Jurkat, Clone E6-1 (cell line): ENCODE measurements at regions not wholly inside any gene's neighbourhood (a gene's known extent, or its start where the extent isn't known, plus 50 kb on each side); places are given as distances from the start of the nearest gene placed in this dataset.

Experiments
- DNase-seq: peaks from one replicate; pipeline ENCODE4 v3.0.0-alpha.2; 2011; ENCODE audit warnings: low read depth, low spot score
- H3K4me3 ChIP-seq: 2 replicates; pipeline ENCODE4 v1.5.1; 2011; ENCODE audit warnings: mild to moderate bottlenecking, low read length, control low read depth, moderate library complexity

DNA sequence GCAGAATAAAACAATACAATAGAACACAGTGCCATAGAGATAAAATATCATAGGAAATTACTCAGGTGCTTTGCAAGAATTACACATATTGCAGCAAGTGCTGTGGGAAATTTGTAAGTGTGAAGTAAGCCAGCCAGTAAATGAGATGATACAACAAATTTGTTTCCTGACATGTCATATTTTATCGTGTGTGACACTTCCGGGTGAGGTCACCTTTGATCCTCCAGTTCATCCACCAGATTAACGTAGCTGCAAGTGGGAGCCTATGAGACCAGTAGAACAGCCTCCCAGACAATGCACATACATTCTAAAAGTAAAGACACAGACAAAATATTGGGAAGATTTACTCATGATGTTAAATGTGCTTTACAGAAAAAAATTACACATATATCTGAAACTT lies 72.2 kb downstream of the PRDM9 start:
- no peak for DNase-seq
- H3K4me3 ChIP-seq, result no peak overlapping the region

DNA sequence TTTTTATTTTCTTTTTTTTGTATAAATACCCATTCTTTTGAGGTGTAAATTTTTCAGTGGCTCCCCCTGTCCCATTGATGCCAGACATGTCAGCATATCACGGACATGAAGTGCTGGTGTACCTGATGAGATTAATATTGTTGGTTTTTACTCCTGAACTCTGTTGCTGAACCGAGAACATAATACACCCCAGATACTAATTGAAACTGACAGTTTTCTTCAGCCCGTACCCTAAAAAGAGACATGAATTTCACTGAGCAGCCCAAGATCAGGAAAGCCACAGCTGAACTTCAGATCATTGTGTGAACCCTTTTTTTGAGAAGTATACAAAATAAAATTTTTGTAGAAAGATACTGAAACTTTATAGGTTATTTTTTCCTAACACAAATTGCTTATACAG lies 75.7 kb downstream of the PRDM9 start:
- DNase-seq, result no peak
- no peak overlapping the region for H3K4me3 ChIP-seq

DNA sequence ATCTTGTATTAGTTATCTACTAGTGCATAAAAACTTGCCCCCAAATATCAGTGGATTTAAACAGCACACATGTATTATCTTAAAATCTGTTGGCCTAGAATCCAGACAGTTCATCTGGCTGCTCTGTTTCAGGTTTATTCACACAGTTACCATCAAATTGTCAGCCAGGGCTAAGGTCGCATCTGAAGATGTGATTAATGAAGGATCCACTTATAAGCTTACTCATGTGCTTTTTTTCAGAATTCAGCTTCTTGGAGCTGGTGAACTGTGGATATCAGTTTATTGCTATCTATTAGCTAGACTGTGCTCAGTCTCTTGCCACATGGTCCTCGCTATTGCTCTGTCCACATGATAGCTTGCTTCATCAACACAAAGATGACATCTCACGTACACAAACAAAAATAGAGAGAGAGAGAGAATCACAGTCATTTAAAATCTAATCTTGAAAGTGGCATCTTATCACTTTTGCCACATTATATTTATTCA lies 81.5 kb downstream of the PRDM9 start:
- H3K4me3 ChIP-seq, result no peak overlapping the region

DNA sequence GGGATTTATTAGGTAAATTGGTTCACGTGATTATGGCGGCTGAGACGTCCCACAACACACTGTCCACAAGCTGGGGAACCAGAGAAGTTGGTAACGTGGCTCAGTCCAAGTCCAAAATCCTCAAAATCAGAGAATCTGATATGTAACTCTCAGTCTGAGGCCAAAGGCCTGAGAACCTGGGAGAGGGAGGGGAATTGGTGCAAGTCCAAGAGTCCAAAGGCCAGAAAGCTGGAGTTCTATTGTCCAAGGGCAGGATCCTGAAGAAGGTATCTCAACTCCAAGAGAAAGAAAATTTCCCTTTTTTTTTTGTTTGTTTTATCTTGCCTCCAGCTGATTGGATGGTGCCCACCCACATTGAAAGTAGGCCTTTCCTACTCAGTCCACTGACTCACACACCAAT lies 83.8 kb downstream of the PRDM9 start:
- no peak overlapping the region for H3K4me3 ChIP-seq
- DNase-seq, result no peak

More for the DNA sequence above, 81.5 kb downstream of the PRDM9 start:
- no peak for DNase-seq

DNA sequence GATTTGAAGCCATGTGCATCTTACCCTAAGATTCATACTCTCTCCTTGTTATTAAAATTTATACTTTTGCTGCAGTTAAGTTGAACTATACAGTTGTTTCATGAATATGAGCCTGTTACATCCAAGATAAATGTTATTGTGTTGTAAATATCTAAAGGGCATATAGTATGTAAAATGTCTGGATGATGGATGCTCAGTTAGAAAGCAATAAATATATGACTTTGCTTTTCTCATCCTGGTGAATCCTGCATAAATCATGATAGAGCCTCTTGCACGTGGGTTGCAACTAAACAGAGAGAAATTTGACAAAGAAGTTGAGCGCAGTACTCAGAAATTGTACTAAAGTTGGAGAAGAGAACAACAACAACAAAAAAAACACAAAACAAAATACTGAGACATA lies 99.5 kb downstream of the PRDM9 start:
- DNase-seq, result no peak
- no peak overlapping the region for H3K4me3 ChIP-seq

DNA sequence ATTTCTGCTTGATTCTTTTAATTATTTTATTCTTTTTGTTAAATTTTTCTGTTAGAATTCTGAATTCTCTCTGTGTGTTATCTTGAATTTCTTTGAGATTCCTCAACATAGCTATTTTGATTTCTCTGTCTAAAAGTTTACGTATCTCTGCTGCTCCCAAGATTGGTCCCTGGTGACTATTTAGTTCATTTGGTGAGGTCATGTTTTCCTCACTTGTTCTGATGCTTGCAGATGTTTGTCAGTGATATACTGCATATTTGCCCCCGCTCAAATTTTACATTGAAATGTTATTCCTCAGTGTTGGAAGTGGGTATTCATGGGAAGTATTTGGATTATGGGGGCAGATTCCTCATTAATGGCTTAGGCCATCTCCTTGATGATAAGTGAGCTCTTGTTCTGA lies 105.3 kb downstream of the PRDM9 start:
- no peak for DNase-seq
- no peak overlapping the region for H3K4me3 ChIP-seq

DNA sequence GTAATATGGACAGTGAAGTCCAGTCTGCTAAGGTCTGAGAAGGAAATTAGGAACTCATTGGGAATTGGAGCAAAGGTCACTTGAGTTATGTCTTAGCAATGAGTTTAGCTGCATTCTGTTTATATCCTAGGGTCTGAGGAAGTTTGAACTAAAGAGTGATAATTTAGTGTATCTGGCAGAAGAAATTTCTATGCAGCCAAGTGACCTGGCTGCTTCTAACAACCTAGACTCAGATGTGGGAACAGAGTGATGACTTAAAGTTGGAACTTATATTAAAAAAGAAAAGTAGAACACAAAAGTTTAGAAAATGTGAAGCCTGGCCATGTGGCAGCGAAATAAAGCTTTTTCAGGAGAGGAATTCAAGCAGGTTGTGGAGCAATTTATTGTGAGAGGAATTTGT lies 106.2 kb downstream of the PRDM9 start:
- no peak for DNase-seq

DNA sequence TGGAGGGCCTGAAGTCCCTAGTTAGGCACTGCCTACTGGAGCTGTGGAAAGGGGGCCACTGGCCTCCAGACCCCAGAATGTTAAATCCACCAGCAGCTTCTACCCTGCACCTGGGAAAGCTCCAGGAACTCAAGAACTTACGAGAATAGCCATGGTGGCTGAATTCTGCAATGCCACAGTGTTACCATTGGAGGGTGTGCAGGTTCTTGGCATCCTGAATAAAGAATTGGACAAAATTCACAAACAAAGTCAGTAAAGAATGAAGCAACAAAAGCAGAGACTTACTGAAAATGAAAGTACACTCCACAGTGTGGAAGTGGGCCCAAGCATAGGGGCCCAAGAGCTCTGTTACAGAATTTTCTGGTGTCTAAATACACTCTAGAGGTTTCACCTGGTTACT lies 107.0 kb downstream of the PRDM9 start:
- no peak for DNase-seq
- no peak overlapping the region for H3K4me3 ChIP-seq

More for the DNA sequence above, 106.2 kb downstream of the PRDM9 start:
- no peak overlapping the region for H3K4me3 ChIP-seq

DNA sequence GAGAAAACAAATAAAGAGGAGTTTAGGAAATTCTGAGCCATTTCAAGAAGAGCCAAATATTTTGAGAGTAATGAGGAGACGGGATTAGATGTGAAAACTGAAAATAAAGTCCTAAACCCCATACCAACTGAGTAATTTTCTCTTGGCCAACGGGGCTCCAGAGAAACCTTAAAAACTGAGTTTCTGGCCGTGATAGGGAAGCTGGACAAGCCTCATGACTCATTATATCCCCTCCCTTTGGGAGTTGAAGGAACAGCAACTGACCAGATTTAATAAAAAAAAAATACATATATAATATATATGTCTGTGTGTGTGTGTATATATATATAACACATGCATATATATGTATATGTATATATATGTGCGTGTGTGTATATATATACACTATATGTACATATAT lies 119.6 kb downstream of the PRDM9 start:
- no peak for DNase-seq
- H3K4me3 ChIP-seq, result no peak overlapping the region

DNA sequence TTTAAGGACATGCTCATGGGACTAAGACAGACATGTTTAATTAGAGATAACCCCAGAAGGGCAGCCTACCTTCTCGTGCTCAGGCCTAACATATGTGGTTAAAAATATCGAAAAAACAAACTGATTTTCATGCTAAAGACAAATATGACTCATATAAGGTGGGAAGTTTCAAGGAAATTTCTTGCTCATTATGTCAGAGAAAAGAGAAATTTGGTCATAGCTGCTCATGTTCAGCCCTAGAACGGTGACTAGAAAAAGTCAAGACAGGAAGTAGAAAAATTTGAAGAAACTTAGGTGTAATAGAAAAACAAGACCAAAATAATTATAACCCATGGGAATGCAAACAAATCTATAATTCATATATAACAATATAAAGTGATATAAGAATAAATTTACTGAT lies 120.6 kb downstream of the PRDM9 start:
- H3K4me3 ChIP-seq, result no peak overlapping the region
- DNase-seq, result no peak

DNA sequence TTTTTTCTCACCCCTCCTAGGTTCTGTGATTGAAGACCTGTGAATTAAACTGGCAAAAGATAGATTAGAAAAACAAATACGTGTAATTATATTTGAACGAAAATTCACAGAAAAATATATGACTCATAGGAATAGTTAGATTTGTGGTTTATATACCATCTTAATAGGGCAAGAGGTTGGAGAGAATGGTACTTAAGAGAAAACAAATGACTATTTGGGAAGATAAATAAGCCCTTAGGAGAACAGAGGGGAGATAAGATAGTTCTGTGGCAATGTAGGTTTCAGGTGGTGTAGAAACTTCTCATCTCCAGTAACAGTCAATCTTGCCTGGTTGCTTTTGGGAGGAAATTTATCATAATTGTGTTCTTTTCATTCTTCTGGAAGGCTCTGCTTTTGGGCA lies 122.0 kb downstream of the PRDM9 start:
- no peak overlapping the region for H3K4me3 ChIP-seq
- no peak for DNase-seq

DNA sequence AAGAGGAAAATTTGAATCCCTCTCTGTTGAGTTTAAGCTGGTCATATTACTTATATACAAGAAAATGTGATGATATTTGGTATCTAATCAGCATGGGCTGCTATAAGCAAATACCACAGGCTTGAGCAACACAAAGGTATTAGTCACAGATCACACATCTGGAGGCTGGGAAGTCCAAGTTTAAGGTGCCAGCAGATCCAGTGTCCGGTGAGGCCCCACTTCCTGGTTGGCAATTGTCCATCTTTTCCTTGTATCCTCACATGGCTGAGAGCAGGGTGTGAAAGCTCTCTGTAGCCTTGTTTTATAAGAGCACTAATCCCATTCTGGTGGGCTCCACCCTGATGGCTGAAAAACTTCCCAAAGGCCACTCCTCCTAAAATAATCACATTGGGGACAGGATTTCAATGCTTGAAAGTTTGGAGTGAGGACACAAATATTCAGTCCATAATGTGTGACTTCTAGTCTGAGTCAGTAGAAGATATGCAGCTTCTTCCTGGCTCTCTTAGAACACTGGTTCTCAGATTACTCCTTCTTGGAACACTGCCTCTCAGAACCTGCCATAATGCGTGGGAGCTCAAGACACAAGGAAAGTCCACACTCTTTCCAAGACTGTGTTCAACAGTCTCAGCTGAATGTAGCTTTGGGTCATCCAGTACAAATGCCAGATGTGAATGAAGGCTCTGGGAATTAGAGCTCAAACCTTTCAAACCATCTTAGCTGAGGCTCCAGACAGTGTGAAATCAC lies 124.1 kb downstream of the PRDM9 start:
- no peak overlapping the region for H3K4me3 ChIP-seq
- DNase-seq, result no peak

DNA sequence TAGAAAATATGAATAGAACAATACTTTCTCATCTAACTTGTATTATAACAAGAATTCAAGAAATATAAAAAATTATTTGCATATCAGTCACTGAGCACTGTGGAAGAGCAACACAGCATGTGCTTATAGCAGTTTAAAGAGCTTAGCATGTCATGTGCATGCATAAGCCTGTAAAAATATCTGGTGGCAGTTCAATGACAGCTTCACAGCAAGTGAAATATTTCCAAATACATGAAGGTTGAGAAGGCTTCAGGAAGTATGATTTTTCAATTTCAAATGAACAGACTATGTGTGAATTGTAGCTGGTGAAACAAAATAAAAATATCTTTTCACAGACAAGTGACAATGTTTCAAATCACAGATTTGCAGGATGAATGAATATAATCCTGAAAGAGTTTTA lies 128.5 kb downstream of the PRDM9 start:
- H3K4me3 ChIP-seq, result no peak overlapping the region
- no peak for DNase-seq

DNA sequence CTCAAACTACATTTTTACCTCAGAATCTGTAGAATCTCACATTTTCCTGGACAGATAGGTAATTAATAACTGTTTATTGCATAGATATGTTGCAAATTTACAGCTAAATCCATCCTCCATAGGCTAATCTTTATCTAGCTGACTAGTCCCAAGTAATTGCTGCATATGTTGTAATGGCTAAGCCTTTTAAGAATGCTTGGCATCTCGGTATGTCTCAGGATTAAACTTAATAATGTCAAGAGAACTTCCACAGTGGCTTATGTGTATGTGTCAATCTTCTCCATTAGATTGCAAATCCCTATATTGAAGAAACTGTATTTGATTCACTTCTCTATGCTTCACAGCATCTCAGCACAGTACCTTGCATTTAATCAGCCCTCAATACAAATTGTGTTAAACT lies 131.9 kb downstream of the PRDM9 start:
- DNase-seq, result no peak
- H3K4me3 ChIP-seq, result no peak overlapping the region

DNA sequence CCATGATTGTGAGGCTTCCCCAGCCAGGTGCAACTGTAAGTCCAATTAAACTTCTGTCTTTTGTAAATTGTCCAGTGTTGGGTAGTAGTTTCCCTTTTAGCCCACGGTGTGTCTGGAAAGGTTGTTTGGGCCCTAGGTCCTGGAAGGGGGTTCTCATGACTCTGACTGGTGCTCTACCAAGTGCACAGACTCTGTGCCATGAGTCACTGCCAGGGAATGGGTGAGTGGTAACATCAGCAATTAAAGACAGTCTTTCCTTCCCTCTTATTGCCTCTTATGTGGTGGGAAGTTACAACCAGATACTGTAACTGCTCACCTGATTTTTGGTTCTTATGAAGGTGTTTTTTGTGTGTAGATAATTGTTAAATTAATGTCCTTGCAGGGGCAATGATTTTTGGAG lies 141.2 kb downstream of the PRDM9 start:
- H3K4me3 ChIP-seq, result no peak overlapping the region
- no peak for DNase-seq

DNA sequence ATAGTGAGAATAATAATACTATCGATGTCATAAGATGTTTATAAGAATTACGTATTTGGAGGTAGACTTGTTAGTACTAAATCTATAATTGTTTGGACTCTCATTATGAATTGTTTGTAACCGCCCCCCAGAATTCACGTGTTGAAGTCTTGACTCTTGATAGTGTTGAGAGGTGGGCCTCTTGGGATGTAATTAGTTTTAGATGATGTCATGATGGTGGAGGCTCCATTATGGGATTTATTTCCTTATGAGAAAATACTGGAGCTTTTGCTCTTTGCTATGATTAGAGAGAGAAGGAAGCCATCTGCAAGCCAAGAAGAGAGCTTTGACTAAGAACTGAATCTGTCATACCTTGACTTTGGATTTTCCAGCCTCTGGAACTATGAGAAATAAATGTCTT lies 142.2 kb downstream of the PRDM9 start:
- no peak overlapping the region for H3K4me3 ChIP-seq
- no peak for DNase-seq

DNA sequence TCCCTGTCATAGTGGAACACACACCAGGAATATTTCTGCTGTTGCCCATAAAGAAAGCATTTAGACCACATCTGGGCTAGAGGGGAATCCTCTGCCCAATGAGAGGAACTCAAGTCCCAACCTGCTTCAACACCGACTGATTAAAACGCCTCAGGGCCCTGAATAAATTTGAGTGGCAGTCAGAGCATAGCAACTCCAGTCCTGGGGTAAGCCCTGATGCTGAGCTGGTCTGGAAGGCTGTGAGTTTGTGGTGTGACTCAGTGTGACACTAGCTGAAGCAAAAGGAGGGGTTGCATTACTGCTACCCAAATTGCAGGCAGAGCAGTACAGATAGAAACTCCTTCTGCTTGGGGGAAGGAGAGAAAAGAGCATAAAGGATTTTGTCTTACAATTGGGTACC lies 148.3 kb downstream of the PRDM9 start:
- no peak for DNase-seq
- H3K4me3 ChIP-seq, result no peak overlapping the region

DNA sequence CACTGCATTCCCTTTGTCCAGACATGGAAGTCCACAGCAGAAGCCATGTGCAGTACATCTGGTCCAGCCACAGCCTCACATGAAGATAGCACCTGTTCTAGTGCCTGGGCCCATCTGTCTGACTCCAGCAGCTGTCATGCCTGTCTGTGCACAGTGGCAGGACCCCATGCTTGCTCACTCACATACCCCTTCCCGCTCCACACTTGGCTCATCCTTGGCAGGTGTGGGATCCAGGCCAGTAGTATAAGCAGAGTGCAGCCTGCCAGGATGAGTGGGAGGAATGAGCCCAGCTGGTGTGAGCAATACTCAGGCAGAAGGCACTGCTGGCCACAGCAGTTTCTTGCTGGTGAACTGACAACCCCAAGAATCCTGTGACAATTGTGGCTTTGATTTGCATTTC lies 168.0 kb downstream of the PRDM9 start:
- no peak overlapping the region for H3K4me3 ChIP-seq
- DNase-seq, result no peak

DNA sequence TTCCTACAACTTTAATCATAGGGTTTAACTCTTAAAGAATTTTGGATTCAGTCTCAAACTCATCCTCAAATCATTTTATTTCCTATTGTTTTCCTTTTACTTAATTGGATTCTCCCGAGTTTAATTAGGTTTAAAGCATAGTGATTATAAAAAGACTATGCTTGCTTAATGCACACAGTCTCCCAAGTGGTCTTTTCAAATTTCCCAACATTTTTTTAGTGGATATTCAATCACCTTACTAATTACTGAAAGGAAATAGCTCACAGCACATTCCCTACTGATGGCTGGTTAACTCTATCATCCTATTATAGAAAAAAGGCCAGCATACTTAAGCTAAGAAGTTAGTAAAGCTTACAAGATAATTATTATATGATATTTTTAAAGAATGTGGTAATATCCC lies 170.6 kb downstream of the PRDM9 start:
- no peak for DNase-seq
- no peak overlapping the region for H3K4me3 ChIP-seq

DNA sequence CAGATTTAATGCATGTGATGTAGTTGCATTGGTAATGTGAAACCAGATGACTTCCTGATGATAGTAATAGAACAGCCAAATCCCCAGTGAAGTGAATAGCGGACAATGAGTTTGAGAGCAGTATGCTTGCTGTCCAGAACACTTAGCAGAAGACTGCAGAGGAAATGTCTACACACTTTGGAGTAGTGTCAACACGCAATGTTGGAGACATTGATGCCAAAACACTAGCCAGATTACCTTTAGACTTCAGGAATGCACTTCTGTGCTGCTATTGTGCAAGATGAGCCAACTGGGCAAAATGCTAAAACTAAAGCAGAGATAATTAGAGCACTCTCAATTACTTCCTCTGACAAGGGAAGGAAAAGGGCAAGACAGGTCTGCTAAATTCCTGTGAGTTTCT lies 176.7 kb downstream of the PRDM9 start:
- no peak for DNase-seq
- H3K4me3 ChIP-seq, result no peak overlapping the region
